Testis (tissue), 2 donors: ENCODE measurements at regions not wholly inside any gene's neighbourhood (a gene's known extent, or its start where the extent isn't known, plus 50 kb on each side); places are given as distances from the start of the nearest gene placed in this dataset.

ENCODE experiments used
- CTCF ChIP-seq, 3 experiments: fragments of 450-650 bp in 2 of 3; fragments of 200-600 bp in 1 of 3; sonication (generic) in 1 of 3; IDR thresholded peaks; one replicate each; pipeline ENCODE4 v1.5.1; 2016 to 2019; ENCODE audit warnings: antibody characterized with exemption in 3 of 3, mild to moderate bottlenecking in 2 of 3, moderate library complexity in 1 of 3
- POLR2A ChIP-seq: fragments of 450-650 bp; IDR thresholded peaks from one replicate; pipeline ENCODE4 v1.6.1; 2017; ENCODE audit warnings: antibody characterized with exemption, mild to moderate bottlenecking, moderate library complexity

GRCh38 chr12:42978708-42979107, 389.2 kb upstream of the PRICKLE1 start:
- no peak for TF ChIP-seq CTCF (IDR thresholded peaks at IDR 0.05)
- TF ChIP-seq POLR2A: no peak
